ENCODE measurements at regions not wholly inside any gene's neighbourhood (a gene's known extent, or its start where the extent isn't known, plus 50 kb on each side); places are given as distances from the start of the nearest gene placed in this dataset.

DNA sequence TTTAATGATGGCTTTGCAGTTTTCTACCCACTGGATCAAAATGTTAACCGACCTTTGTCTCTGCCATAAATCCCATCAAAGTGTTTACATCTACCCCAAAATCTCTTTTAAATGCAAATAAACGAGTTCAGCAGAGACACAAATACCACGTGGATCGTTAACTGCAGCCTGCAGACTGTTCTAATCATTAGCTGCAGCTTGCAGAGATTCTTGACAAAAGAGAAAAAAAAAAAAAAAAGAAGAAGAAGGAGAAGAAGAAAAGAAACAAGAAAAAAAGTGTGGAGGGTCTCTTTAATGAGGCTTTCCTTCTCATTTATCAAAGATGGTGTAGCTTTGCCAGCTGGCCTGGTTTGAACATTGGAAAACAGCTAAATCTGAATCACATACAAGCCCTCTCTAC, 275.7 kb downstream of the NEDD1 start:
- DNase-seq: no peak

DNA sequence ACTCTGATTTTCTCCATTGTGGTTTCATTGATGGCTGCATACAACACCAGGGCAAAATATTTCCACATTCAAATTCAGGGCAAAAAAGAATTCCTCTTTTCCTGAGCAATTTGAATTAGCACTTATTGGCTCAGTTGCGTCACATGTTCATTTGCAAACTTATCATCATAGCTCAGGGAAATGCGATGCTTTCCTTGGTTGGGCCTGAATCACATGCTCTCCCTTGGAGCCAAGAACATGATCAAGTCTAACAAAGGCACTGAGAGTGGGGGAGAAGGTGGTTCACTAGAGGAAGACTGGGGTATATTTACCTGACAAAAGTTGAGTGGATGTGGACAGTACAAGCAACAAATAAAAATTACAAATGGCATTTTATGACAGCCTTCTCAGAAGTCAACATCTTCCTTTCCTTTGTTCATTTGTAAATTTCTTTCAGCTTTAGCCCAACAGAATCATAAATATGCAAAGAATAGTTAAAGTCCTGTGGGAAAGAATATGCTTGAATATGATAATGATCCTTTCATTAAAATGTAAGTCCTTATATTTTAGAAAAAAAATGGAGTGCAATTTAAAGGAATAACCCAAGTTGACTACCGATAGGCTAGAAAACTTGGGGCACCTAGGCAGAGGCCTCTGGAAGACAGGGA, 277.2 kb downstream of the NEDD1 start:
- peak in 1 of 2 experiments; percentile 38 for DNase-seq

DNA sequence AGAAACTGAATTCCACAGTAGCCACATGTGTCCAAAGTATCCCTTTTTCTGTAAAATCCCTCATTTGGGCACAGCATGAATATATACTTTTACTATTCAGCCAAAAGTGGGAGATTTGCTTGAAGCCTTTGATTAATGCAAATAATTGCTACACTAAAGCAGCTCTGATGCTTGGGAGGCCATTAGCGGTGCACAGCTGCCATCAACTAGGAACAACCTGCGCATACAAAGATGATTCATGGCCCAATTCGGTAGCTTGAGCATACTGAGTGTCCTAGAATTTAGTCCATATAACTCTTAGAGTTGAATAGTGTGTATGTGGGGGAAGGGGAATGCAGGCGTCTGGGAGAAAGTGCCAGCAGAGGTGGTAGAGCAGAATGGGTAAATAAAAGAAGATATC, 277.0 kb upstream of the RMST start:
- DNase-seq: peak; percentile 70 to 79

DNA sequence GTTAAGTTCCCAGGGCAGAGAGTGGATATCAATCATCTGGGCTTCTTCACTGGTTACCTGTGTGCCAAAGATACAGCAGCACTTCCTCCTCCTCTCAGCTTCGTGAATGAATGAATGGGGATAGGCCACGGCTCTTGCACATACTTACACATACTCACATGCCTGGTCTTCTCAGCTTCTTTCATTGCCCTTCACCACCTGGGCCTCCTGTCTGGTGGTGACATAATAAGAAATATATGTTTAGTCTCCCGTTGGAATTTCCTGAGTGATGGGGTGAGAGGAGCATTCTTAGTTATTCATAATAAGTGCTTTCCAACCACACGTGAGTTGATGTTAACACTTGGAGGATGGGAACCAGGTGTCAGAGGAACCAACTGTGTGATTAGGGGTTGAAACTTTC, 268.1 kb upstream of the RMST start:
- no peak for DNase-seq

DNA sequence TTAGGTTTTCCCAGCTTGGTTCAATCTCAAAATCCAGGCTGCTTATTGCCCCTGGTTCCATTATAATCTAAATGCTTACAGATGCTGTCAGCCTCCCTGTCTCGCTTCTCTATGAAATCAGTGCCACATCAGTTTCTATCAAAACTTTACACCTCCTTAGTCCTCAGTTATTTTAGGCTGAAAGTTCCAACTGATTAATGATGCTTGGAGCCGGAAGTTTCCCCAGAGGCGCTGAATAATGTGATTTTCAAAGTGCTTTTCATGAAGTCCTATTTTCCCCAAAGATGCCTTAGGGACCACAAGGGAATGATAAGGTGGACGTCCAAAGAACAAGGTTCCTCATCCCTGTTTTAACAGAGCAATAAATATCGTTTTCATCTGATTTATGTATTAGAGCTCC, 262.4 kb upstream of the RMST start:
- DNase-seq: no peak

DNA sequence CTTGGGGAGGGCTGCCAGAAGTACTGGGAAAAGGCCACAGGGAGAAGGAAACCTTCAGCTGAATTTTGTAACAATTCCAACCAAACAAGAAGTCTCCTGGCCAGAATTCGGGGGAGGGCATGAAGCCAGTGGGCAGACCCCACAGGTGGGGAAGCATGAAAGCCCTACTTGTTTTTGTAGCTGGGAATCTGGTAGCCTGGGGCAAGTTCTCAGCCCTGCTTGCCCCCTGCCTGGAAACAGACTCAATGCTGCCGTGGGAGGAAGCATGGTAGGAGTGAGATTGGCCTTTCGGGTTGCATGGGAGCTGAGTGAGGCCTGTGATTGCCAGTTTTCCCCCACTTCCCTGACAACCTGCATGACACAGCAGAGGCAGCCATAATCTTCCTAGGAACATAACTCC, 259.2 kb upstream of the RMST start:
- no peak for DNase-seq

DNA sequence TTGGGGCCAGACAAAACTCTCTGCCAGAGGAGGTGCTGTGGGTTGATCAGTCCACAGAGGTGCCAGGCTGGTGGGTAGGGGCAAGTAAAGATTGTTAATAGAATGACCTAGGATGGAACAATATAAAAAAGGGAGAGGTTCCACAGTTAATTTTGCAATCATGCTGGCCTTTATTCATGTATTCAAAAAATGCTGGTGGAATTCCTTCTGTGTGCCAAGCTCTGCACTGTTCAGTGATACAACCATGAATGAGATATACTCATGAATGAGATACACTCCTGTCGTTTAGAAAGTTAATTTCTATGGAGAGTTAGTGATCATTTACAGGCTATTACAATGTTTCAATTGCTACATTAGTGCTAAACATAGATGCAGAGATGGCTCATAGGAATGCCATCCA, 252.6 kb upstream of the RMST start:
- DNase-seq: no peak

DNA sequence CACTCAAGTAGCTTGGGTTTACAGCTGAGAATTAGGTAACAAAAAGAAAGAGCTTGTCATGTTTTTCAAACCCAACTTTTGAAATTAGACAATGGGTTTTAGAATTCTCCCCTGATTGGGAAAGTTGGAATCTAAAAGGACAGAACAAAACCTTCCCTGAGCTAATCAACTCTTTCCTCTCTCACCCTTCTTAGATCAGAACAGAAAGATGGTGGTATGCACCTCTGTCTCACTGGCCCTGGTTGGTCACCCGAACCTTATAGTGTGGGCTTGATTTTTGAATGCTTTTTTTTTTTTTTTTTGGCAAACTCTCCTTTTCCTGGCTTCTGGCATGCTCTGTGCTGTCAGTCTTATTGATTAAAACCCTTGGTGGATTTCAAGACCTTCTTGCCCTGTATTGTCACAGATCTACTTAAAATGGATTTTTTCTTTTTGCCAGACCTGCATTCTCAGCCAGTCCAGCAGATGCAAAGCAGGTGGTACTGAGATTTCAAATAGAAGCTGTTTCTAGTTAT, 251.1 kb upstream of the RMST start:
- no peak for DNase-seq

DNA sequence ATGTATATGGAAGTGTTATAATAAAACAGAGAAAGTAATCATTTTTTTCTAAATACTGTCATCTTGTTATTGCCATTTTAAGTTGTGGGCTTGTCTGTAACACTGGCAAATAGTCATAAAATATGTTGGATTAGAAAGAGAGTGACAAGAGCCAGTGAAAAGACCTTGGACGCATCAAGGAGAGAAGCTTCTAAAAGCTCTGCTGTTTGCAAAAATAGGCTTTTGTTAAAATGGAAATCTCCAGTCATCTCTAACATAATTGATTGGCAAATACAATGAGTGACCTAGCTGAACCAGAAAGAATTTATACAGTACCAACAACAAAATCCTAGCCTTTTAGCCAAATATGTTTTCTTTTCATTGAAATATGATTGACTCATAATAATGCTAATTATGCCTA, 245.8 kb upstream of the RMST start:
- DNase-seq: no peak

DNA sequence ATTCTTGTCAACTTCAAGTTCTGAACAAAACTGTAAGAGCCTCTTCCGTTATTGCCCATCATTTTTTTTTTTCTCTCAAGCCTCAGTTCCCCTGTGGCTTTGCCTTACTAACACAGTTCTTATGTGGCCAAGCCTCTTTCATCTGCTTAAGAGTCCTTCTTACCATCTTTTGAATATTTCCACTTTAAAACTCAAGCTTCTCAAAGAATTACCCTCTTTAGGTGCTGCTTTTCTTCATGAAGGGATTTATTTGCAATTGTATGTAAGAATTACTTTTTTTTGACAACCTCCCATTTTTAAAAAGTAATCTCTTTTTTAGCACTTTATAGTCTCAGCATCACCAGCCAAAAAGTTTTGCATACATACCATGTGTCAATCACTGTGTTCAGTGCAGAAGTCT, 240.2 kb upstream of the RMST start:
- DNase-seq: no peak

DNA sequence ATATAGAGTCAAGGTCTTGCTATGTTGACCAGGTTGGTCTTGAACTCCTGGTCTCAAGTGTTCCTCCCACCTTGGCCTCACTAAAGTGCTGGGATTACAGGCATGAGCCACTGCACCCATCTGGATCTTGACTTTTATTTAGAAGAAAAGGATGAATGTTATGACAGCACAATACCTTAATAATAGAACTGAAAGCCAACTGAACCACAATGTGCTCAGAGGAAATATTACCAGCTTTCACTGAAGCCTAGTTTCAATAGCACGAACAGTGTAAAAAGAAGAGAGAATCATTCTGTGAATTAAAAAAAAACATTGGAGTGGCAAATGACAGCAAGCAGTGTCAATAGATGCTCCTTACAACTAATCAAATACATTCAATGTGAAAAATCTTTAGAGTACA, 239.2 kb upstream of the RMST start:
- DNase-seq: no peak

DNA sequence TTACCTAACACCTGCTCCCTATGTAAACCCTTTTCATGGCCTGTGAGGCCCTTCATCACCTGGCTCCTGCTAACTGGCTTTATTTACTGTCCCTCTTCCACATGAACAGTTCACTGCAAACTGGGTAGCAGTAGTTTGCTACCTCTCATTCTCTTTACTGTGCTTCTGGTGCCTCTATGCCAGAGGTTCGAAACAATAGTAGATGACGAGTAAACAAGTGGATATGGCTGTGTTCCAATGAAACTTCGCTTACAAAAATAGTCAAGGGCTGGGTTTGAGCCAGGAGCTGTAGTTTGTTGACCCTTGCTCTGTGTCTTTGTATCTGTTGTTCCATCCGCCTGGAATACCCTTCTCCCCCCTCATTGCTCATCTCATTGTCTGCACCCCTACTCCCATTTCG, 233.6 kb upstream of the RMST start:
- DNase-seq: peak in 1 of 2 experiments; percentile 36

DNA sequence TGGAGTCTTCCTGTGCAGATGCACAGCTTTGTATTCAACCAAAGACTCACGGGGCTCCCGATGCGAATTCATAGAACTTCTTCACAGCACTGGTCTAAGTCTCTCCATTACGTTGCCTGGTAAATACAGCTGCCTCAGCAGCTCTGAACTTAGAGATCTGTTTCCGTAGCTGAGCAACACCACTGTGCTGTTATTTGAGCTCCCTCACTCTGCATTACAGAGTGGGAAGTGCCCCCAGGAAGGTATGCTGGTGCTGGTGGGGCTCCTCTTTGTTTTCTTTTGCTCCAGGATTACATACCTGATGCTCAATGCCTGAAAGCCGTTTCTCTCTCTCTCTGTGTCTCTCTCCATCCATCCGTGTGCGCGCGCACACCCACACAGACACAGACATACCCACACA, 227.5 kb upstream of the RMST start:
- DNase-seq: no peak

DNA sequence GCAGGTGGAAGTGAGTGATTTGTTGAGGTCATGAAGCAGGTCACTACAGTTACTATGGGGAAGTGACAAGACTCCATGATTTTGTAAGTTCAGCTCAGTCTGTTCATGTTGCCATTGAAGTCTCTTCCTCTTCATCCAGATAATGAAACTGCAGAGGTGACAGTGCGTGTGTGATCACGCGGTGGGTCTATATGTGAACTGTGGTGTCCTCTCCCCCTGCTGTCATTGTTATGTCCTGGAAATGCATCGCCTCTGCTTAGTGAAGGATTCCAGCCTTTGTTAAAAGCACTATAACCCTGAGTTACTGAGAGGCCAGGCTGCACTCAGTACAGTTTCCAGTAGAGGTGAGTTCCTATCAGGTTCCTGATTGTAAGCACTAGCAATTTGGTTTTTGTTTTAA, 216.2 kb upstream of the RMST start:
- DNase-seq: no peak

DNA sequence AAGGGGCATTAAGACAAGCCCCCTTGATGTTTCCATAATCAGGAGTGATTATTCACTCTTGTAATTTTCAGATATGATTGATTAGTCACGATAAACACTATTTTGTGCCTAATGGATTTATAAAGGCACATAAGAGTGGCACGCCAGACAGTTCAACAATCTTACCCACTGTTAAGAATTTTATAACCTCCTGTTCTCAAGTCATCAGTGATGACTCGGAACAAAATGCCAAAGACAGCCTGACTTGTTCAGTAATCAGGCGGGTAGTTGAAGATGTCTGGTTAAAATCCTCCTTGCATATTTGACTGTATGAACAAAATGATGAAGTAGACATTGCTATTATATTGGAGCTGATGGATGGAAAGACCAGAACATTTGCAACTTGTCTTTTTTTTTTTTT, 212.1 kb upstream of the RMST start:
- DNase-seq: no peak

DNA sequence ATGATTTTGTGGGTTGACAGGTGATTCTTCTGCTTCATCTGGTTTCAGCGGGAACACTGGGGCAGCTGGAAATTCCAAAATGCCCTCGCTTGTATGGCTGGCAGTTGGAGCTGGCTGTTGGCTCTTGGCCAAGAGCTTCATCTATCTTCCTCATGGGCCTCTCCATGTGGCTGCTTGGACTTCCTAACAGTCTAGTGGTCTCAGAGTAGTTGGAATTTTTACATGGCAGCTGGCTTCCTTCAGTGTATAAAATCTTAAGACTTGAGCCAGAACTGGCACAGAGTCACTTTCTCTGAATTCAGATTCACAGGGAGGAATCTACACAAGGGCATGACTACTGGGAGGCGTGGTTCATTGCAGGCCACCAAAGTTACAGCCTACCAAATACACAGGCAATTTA, 204.9 kb upstream of the RMST start:
- no peak for DNase-seq

DNA sequence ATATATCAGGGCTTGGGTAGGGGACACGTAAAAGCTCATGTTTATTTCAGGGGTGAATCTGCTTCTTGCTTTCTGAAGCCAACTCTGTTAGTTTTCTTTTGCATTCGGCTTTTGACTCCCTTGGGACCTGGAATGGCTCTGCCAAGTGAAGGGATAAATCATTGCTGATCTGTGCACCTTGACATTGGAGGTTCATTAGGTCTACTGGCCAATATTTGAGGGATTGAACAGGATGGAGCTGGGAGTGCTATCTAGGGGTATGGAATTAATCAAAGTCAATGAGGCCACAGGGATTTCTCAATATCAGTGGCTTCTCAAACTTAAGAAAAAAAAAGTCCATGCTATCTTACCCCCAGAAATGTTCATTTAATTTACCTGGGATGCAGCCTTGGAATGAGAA, 203.5 kb upstream of the RMST start:
- DNase-seq: no peak

DNA sequence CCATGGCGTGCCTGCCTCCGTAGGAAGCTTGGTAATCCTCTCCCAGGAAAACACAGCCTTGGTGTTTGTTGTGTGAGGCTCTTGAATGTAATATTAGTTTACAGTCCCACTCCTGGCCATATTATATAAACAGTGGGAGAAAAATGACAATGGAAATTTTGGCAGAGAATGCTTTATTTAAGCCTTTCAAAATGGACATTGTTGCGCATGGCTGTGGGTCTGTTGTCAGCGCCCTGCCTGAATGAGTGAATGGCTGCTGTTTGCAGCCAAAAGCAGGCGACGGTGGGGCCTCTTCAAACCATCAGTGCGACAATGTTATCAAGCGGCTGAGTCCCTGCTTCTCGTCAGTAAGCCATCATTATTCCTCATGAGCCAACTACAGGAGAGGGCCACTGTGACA, 201.8 kb upstream of the RMST start:
- DNase-seq: no peak

DNA sequence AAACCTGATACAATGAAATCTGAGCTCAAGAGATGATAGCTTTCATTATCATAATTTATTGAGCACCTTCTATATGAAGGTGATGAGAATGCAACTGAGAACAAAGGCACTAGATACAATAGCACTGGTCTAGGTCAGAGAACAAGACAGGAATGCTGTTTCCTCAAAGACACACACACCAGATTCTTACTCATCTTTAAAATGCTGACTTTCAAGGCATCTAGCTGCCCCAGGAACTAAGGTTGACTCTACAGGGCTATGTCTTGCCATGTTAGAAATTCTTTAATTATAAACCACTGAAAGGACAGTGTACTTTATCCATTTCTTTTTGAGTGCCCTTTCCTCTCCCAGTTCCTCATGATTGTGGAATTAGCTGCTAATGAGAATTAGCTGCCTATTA, 195.4 kb upstream of the RMST start:
- DNase-seq: no peak

DNA sequence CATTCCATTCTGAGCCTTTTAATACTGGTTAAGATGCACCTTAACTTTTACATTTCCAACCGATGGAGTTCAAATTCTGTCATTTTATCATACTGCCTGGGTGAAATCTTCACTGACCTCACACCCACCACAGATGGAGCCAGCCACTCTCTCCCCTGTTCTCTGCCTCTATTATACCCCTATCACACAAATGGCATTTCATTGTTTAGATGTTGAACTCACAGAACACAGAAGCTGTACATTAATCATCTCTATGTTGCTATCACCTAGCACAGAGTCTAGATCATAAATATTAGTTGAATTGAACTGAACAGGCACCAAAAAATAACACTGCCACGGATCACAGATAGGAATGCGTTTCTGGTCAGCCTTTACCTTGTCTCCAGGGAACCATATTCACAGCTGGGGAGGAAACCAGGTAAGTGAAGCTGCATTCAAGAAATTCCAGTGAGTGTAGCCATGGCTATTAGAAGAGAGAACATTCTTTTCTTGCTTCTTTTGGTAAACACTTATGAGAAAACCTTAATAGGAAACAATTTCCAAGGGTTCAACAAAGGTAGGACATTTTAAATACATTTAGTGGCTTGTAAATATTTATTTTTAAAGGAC, 194.9 kb upstream of the RMST start:
- DNase-seq: no peak

DNA sequence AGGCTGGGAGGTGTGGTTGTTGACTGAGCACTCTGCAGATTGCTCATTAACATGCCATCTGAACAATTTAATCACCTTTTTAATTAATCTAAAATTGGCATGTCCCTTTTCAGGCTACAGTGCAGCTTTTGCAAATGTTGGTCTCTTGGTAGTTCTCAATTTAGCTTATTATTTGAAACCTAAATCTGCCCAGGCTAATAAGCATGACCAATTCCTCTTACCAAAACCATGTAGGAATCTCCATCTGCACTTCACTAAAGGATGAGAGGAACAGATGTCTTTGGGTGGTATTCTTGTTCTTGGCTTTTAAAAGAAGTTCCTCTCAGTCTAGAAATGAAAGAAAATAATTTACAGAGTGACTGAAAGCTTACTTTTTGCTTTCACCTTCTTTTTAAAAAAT, 190.1 kb upstream of the RMST start:
- DNase-seq: no peak

DNA sequence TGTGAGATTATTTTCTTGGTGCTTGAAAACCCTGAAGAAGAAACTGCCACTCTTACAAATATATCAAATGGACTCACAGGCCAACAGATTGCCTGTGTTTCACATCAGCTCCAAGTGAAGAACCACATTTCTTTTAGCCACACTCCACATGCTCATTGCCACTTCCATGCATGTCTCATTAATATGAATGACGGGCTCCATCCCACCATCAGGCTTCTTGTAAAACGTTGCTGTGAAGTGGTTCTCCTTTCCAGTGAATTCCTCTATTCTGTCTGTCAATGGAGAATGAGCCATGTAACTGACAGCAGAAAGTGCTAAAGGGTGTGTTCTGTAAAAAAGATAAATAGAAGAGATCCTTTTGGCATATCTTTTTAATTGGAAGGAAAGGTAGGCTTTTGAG, 188.2 kb upstream of the RMST start:
- DNase-seq: peak in 1 of 2 experiments; percentile 10

DNA sequence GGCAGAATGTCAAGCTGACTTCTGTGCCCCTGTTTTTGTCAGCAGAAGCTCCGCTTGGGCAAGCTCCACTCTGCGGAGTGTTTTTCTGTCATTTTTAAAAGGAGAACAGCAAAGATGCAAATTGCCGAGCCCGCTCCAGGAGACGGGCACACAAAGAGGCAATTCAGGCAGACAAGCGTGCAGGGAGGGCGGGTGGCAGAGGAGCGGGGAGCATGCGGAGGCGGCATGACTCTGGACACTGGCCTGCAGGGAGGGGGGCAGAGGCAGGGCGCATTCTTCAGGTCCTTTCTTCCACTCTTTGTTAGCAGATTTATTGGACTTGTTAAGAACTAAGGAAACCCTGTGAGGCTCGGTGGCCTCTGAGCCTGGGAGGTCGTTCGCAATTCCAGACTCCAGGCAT, 187.3 kb upstream of the RMST start:
- DNase-seq: peak; percentile 93 to 95

DNA sequence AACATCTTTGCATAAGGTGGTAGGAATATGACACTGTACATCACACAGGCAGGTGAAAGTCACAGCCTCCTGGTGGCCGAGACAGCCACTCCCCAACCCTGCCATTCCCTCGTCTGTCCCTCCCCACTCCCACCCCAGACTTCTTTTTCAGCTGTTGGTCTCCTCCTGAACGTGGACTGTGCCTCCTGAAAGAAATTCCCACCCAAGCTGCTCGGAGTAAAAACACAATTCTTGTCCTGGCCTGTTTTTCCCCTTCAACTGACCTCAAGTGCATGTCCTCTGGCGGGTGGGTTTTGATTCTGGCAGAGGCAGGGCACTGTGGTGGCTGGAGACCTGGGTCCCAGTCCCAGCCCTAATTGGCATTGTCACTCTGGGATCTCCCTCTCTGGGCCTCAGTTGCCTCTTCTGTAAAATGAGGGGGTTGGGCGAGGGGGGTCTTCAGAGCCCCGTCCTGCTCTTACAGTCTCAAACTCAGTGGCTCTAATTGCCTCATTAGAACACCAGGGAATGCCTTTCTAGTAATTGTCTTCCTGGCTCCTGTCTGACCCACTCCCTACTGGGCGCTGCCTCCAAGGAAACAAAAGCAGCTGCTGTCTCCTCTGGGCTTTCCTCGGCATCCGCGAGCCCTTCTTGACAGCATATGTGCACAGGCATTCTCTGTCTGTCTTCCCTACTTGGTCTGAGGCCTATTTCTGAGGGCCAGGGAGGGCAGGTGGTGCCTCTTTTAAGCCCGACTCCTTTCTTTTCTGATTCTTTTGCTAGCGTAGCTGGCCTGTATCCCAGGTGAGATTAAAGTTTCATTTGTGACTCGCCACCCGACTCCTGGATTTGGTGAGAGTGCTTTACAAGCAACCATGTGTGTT, 186.6 kb upstream of the RMST start:
- peak; percentile 12 to 85 for DNase-seq
